GM23338 (cell line): ENCODE measurements at regions not wholly inside any gene's neighbourhood (a gene's known extent, or its start where the extent isn't known, plus 50 kb on each side); places are given as distances from the start of the nearest gene placed in this dataset.

Experiments used
- EZH2 ChIP-seq: fragments of 200-600 bp; sonication (generic); IDR thresholded peaks from one replicate; pipeline ENCODE4 v1.8.0; 2017; ENCODE audit warnings: antibody characterized with exemption, mild to moderate bottlenecking, low read depth; ENCODE audit not compliant: unreplicated experiment
- JUNB ChIP-seq: IDR thresholded peaks from one replicate; pipeline ENCODE4 v1.6.1; 2016; ENCODE audit warnings: antibody characterized with exemption; ENCODE audit not compliant: unreplicated experiment
- POLR2AphosphoS5 ChIP-seq: IDR thresholded peaks from 2 replicates; pipeline ENCODE4 v1.6.1; 2016; ENCODE audit warnings: antibody characterized with exemption, low read depth
- TF ChIP-seq, protein P1 (sequence below), 2 experiments: fragments of 200-600 bp in 1 of 2; sonication (generic) in 1 of 2; conservative IDR thresholded peaks; 2 replicates each; pipeline versions ENCODE4 v1.5.1 to v1.6.1; 2016 to 2017; ENCODE audit warnings: antibody characterized with exemption in 2 of 2, low read depth in 2 of 2, mild to moderate bottlenecking in 2 of 2, moderate library complexity in 1 of 2

DNA sequence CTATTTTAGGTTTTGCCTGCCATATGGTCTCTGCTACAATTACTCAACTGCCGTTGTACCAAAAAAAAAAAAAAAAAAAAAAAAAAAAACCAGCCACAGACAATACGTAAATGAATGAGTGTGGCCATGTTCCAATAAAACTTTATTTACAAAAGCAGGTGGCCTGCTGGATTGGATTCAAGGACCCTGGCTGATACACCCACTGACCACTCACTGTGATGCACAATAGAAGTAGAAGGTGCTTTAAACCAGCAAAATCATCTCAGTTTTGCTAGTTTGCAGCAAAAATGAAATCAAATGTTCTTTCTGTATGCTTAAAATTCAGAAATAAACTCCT lies 137.4 kb downstream of the AKAIN1 start:
- TF ChIP-seq JUNB (no peak), POLR2AphosphoS5 (no peak), EZH2 (no peak)
- TF ChIP-seq, protein P1, sequence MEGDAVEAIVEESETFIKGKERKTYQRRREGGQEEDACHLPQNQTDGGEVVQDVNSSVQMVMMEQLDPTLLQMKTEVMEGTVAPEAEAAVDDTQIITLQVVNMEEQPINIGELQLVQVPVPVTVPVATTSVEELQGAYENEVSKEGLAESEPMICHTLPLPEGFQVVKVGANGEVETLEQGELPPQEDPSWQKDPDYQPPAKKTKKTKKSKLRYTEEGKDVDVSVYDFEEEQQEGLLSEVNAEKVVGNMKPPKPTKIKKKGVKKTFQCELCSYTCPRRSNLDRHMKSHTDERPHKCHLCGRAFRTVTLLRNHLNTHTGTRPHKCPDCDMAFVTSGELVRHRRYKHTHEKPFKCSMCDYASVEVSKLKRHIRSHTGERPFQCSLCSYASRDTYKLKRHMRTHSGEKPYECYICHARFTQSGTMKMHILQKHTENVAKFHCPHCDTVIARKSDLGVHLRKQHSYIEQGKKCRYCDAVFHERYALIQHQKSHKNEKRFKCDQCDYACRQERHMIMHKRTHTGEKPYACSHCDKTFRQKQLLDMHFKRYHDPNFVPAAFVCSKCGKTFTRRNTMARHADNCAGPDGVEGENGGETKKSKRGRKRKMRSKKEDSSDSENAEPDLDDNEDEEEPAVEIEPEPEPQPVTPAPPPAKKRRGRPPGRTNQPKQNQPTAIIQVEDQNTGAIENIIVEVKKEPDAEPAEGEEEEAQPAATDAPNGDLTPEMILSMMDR (conservative IDR thresholded peaks at IDR 0.05; ENCODE audit: low read depth in 2 of 2): no peak
